Body of pancreas (tissue), 4 donors: ENCODE measurements at regions not wholly inside any gene's neighbourhood (a gene's known extent, or its start where the extent isn't known, plus 50 kb on each side); places are given as distances from the start of the nearest gene placed in this dataset.

ENCODE experiments used
- POLR2A ChIP-seq, 3 donors: fragments of 450-650 bp; IDR thresholded peaks; one replicate each; pipeline ENCODE4 v1.6.1; 2016; ENCODE audit warnings: antibody characterized with exemption in 3 of 3, mild to moderate bottlenecking in 2 of 3
- TF ChIP-seq, protein P1 (sequence below), 7 experiments: fragments of 450-650 bp in 4 of 7; fragments of 200-600 bp in 3 of 7; sonication (generic) in 3 of 7; IDR thresholded peaks; one replicate each; pipeline ENCODE4 v1.5.1; 2016 to 2019; ENCODE audit warnings: antibody characterized with exemption in 7 of 7

- TF ChIP-seq POLR2A (IDR thresholded peaks at IDR 0.05): no peak
- TF ChIP-seq, protein P1, sequence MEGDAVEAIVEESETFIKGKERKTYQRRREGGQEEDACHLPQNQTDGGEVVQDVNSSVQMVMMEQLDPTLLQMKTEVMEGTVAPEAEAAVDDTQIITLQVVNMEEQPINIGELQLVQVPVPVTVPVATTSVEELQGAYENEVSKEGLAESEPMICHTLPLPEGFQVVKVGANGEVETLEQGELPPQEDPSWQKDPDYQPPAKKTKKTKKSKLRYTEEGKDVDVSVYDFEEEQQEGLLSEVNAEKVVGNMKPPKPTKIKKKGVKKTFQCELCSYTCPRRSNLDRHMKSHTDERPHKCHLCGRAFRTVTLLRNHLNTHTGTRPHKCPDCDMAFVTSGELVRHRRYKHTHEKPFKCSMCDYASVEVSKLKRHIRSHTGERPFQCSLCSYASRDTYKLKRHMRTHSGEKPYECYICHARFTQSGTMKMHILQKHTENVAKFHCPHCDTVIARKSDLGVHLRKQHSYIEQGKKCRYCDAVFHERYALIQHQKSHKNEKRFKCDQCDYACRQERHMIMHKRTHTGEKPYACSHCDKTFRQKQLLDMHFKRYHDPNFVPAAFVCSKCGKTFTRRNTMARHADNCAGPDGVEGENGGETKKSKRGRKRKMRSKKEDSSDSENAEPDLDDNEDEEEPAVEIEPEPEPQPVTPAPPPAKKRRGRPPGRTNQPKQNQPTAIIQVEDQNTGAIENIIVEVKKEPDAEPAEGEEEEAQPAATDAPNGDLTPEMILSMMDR (IDR thresholded peaks at IDR 0.05): no peak
These were observed 110.4 kb upstream of the SLC27A6 start for GRCh38 chr5:128854931-128855330.
